NB4 (cell line): ENCODE measurements at regions not wholly inside any gene's neighbourhood (a gene's known extent, or its start where the extent isn't known, plus 50 kb on each side); places are given as distances from the start of the nearest gene placed in this dataset.
A peak's percentile ranks its signal among the peaks of the same experiment; 100 is the strongest.

Experiments
- MAX ChIP-seq: IDR thresholded peaks from 2 replicates; pipeline ENCODE4 v1.6.1; 2011; ENCODE audit warnings: low read depth, low read length
- MYC ChIP-seq: IDR thresholded peaks from 2 replicates; pipeline ENCODE4 v1.6.1; 2011; ENCODE audit warnings: low read depth, low read length
- POLR2A ChIP-seq: IDR thresholded peaks from 2 replicates; pipeline ENCODE4 v1.6.1; 2011; ENCODE audit warnings: mild to moderate bottlenecking; ENCODE audit not compliant: insufficient read length; ENCODE audit errors: extremely low read depth
- TF ChIP-seq, protein P1 (sequence below): IDR thresholded peaks from one replicate; pipeline ENCODE4 v1.5.1; 2012; ENCODE audit warnings: low read depth, low read length

DNA sequence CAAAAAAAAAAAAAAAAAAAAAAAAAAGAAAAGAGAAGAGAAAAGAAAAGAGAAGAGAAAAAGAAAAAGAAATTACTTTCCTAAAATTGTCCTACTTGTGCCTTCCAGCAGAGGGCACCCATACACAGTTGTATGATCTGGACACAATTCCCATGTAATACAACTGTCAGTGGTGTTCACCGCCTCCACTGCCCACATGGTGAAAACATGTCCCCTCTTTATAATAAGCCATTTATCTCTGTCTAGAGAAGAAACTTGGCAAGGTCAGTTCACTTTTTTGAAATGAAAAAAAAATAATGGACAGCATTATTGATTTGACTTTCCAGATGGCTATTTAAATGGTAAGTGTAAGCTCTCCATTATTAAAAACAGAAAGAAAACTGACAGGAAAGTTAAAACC lies 459.4 kb downstream of the GBE1 start:
- TF ChIP-seq, protein P1, sequence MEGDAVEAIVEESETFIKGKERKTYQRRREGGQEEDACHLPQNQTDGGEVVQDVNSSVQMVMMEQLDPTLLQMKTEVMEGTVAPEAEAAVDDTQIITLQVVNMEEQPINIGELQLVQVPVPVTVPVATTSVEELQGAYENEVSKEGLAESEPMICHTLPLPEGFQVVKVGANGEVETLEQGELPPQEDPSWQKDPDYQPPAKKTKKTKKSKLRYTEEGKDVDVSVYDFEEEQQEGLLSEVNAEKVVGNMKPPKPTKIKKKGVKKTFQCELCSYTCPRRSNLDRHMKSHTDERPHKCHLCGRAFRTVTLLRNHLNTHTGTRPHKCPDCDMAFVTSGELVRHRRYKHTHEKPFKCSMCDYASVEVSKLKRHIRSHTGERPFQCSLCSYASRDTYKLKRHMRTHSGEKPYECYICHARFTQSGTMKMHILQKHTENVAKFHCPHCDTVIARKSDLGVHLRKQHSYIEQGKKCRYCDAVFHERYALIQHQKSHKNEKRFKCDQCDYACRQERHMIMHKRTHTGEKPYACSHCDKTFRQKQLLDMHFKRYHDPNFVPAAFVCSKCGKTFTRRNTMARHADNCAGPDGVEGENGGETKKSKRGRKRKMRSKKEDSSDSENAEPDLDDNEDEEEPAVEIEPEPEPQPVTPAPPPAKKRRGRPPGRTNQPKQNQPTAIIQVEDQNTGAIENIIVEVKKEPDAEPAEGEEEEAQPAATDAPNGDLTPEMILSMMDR: peak; percentile 46
- TF ChIP-seq MYC: no peak
- no peak for TF ChIP-seq POLR2A
- no peak for TF ChIP-seq MAX
